ENCODE measurements at regions not wholly inside any gene's neighbourhood (a gene's known extent, or its start where the extent isn't known, plus 50 kb on each side); places are given as distances from the start of the nearest gene placed in this dataset.
A peak's percentile ranks its signal among the peaks of the same experiment; 100 is the strongest.
"Not testable (repeated sequence)": the region's sequence is repeated elsewhere in the genome, so short reads cannot be mapped to it uniquely, and the experiment has no call there.

- no peak for DNase-seq
These were observed 95.6 kb downstream of the NCOR2 start for GRCh38 chr12:124471828-124472227.

GRCh38 chr12:124470806-124471205 is 96.6 kb downstream of the NCOR2 start:
- DNase-seq, result no peak

- DNase-seq, result no peak
These were observed 97.3 kb downstream of the NCOR2 start for GRCh38 chr12:124470139-124470538.

GRCh38 chr12:124469193-124469888 is 98.1 kb downstream of the NCOR2 start:
- no peak for DNase-seq

GRCh38 chr12:124467549-124467948 is 99.9 kb downstream of the NCOR2 start:
- DNase-seq, result not testable (repeated sequence)

GRCh38 chr12:124466216-124467128 is 100.9 kb downstream of the NCOR2 start:
- DNase-seq, result no peak

- DNase-seq, result no peak
These were observed 101.9 kb downstream of the NCOR2 start for GRCh38 chr12:124465473-124465872.

GRCh38 chr12:124464830-124465229 is 102.6 kb downstream of the NCOR2 start:
- DNase-seq, result no peak

- no peak for DNase-seq
These were observed 103.3 kb downstream of the NCOR2 start for GRCh38 chr12:124464062-124464461.

- peak; percentile 49 for DNase-seq
These were observed 104.0 kb downstream of the NCOR2 start for GRCh38 chr12:124463341-124463921.

- no peak for DNase-seq
These were observed 104.7 kb downstream of the NCOR2 start for GRCh38 chr12:124462750-124463149.

GRCh38 chr12:124461851-124462623 is 105.4 kb downstream of the NCOR2 start:
- no peak for DNase-seq

GRCh38 chr12:124461241-124461673 is 106.2 kb downstream of the NCOR2 start:
- no peak for DNase-seq

- DNase-seq, result no peak
These were observed 106.6 kb downstream of the NCOR2 start for GRCh38 chr12:124460771-124461170.

GRCh38 chr12:124459852-124460645 is 107.4 kb downstream of the NCOR2 start:
- DNase-seq, result no peak

- DNase-seq, result no peak
These were observed 108.2 kb downstream of the NCOR2 start for GRCh38 chr12:124458992-124459851.

GRCh38 chr12:124458220-124458991 is 109.0 kb downstream of the NCOR2 start:
- DNase-seq, result no peak

GRCh38 chr12:124457287-124458219 is 109.9 kb downstream of the NCOR2 start:
- no peak for DNase-seq

- no peak for DNase-seq
These were observed 110.7 kb downstream of the NCOR2 start for GRCh38 chr12:124456652-124457152.
